Endodermal cell (in vitro differentiated cells): ENCODE measurements at regions not wholly inside any gene's neighbourhood (a gene's known extent, or its start where the extent isn't known, plus 50 kb on each side); places are given as distances from the start of the nearest gene placed in this dataset.

Experiments used
- DNase-seq: peaks from one replicate; pipeline ENCODE4 v3.0.0-alpha.2; 2017
- H3K27ac ChIP-seq: 2 replicates; pipeline ENCODE4 v1.5.1; 2013; ENCODE audit warnings: mild to moderate bottlenecking, low read depth, low read length, moderate library complexity
- H3K27me3 ChIP-seq: 2 replicates; pipeline ENCODE4 v1.6.1; 2013; ENCODE audit warnings: mild to moderate bottlenecking, low read length, moderate library complexity; ENCODE audit not compliant: insufficient read depth, control insufficient read depth, poor library complexity, severe bottlenecking
- H3K36me3 ChIP-seq: 2 replicates; pipeline ENCODE4 v1.7.0; 2013; ENCODE audit warnings: mild to moderate bottlenecking, low read length, moderate library complexity; ENCODE audit not compliant: control insufficient read depth, insufficient read depth
- H3K4me1 ChIP-seq: one replicate; pipeline ENCODE4 v1.7.0; 2013; ENCODE audit warnings: low read length; ENCODE audit not compliant: control insufficient read depth, insufficient read depth
- H3K4me3 ChIP-seq: 2 replicates; pipeline ENCODE4 v1.5.1; 2013; ENCODE audit warnings: mild to moderate bottlenecking, low read length, moderate library complexity
- H3K9ac ChIP-seq: 2 replicates; pipeline ENCODE4 v1.6.1; 2013; ENCODE audit warnings: mild to moderate bottlenecking, low read length, moderate library complexity; ENCODE audit not compliant: poor library complexity, severe bottlenecking; ENCODE audit errors: extremely low read depth
- H3K9me3 ChIP-seq: 2 replicates; pipeline ENCODE4 v1.6.1; 2013; ENCODE audit warnings: mild to moderate bottlenecking, low read length, moderate library complexity; ENCODE audit not compliant: control insufficient read depth
- H3K27ac Mint-ChIP-seq: 2 replicates; pipeline ENCODE4 v1.8.0; 2020; ENCODE audit warnings: mixed read lengths
- H3K27me3 Mint-ChIP-seq: 2 replicates; pipeline ENCODE4 v1.8.0; 2021; ENCODE audit warnings: mild to moderate bottlenecking, mixed read lengths; ENCODE audit not compliant: insufficient read depth
- H3K36me3 Mint-ChIP-seq: 2 replicates; pipeline ENCODE4 v1.8.0; 2020; ENCODE audit warnings: low read depth, mixed read lengths
- H3K4me1 Mint-ChIP-seq: 2 replicates; pipeline ENCODE4 v1.8.0; 2020; ENCODE audit warnings: mixed read lengths
- H3K4me3 Mint-ChIP-seq: 2 replicates; pipeline ENCODE4 v1.8.0; 2020; ENCODE audit warnings: mild to moderate bottlenecking, moderate library complexity, mixed read lengths
- H3K9me3 Mint-ChIP-seq: 2 replicates; pipeline ENCODE4 v1.8.0; 2020; ENCODE audit warnings: mild to moderate bottlenecking, mixed read lengths
- WGBS, 2 experiments: methylation state at CpG; one replicate each; pipeline versions ENCODE4 v1.1.5 to v1.1.7; 2013; ENCODE audit warnings: missing lambda C conversion rate in 2 of 2, mixed read lengths in 1 of 2; ENCODE audit not compliant: insufficient coverage in 1 of 2, insufficient read length in 1 of 2; 5-methylcytosine and 5-hydroxymethylcytosine counted together
- TF ChIP-seq, protein P1 (sequence below): fragments of 200-600 bp; sonication (generic); conservative IDR thresholded peaks from 2 replicates; pipeline ENCODE4 v1.5.0; 2021; ENCODE audit warnings: antibody characterized with exemption, mild to moderate bottlenecking

DNA sequence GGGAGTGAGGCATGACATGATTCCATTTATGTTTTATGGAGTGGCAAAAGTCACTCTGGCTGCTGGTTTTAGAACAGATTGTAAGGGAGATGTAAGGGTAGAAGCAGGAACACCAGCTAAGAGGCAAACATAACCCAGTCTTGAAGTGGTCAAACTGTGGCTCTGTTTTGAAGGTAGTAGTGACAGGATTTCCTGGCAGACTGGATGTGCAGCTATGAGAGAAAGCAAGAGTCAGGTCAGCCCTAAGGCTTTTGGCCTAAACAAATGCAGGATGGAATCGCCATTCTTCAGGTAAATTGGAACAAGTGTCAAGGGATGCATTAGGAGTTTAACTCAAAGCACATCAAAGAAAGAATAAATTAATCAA is 175.3 kb upstream of the AGR3 start:
- Mint-ChIP-seq H3K27me3 (no peaks in the 10 kb centered on the region), H3K4me3 (no peak overlapping the region), H3K4me1 (no peaks in the 10 kb centered on the region), H3K36me3 (peaks cover 3% of the 10 kb centered on the region), H3K27ac (no peak overlapping the region), H3K9me3 (peaks cover 22% of the 10 kb centered on the region)
- WGBS, 2 experiments: 82% methylated on average over 1 of the region's 1 CpG; no CpG with 5 or more reads in 1 of the 2 experiments
- DNase-seq: no peak
- Histone ChIP-seq H3K4me1 (no peaks in the 10 kb centered on the region), H3K9me3 (no peaks in the 10 kb centered on the region), H3K27ac (no peak overlapping the region), H3K9ac (no peak overlapping the region), H3K27me3 (no peaks in the 10 kb centered on the region), H3K4me3 (no peak overlapping the region), H3K36me3 (no peaks in the 10 kb centered on the region)
- TF ChIP-seq, protein P1, sequence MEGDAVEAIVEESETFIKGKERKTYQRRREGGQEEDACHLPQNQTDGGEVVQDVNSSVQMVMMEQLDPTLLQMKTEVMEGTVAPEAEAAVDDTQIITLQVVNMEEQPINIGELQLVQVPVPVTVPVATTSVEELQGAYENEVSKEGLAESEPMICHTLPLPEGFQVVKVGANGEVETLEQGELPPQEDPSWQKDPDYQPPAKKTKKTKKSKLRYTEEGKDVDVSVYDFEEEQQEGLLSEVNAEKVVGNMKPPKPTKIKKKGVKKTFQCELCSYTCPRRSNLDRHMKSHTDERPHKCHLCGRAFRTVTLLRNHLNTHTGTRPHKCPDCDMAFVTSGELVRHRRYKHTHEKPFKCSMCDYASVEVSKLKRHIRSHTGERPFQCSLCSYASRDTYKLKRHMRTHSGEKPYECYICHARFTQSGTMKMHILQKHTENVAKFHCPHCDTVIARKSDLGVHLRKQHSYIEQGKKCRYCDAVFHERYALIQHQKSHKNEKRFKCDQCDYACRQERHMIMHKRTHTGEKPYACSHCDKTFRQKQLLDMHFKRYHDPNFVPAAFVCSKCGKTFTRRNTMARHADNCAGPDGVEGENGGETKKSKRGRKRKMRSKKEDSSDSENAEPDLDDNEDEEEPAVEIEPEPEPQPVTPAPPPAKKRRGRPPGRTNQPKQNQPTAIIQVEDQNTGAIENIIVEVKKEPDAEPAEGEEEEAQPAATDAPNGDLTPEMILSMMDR: no peak

DNA sequence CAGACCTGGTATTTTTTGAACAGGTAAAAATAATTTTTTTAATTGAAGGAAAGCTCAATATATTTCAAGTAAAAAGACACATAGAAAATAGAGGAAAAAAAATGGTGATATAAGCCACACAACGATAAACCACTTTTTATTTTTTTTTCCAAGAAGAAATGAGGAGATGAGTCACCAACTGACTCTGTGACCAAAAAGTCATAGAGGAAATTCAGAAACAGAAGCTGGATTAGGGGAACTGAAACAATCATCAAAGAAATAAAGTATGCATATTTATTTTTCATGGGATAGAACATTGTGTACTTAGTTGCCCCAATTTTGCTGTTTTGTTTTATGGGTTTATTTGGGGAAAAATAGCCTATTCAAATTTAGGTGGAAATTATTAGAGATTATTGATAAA is 176.8 kb upstream of the AGR3 start:
- Mint-ChIP-seq H3K4me1 (no peaks in the 10 kb centered on the region), H3K9me3 (peaks cover 7% of the 10 kb centered on the region), H3K36me3 (no peaks in the 10 kb centered on the region), H3K4me3 (no peak overlapping the region), H3K27ac (no peak overlapping the region), H3K27me3 (no peaks in the 10 kb centered on the region)
- TF ChIP-seq, protein P1: no peak
- Histone ChIP-seq H3K4me1 (no peaks in the 10 kb centered on the region), H3K27me3 (no peaks in the 10 kb centered on the region), H3K4me3 (no peak overlapping the region), H3K9ac (no peak overlapping the region), H3K9me3 (no peaks in the 10 kb centered on the region), H3K27ac (no peak overlapping the region), H3K36me3 (no peaks in the 10 kb centered on the region)
- no peak for DNase-seq
- WGBS, 2 experiments: 83% methylated on average over 1 of the region's 1 CpG; no CpG with 5 or more reads in 1 of the 2 experiments

- TF ChIP-seq, protein P1: no peak
- Mint-ChIP-seq H3K36me3 (no peaks in the 10 kb centered on the region), H3K4me3 (no peak overlapping the region), H3K9me3 (no peaks in the 10 kb centered on the region), H3K4me1 (no peaks in the 10 kb centered on the region), H3K27ac (no peak overlapping the region), H3K27me3 (no peaks in the 10 kb centered on the region)
- WGBS, 2 experiments: 92 to 100% methylated on average over 1 to 2 of the region's 3 CpGs
- H3K9ac ChIP-seq: no peak overlapping the region
- no peaks in the 10 kb centered on the region for H3K4me1 ChIP-seq
- no peak overlapping the region for H3K27ac ChIP-seq
- H3K36me3 ChIP-seq: no peaks in the 10 kb centered on the region
- H3K27me3 ChIP-seq: no peaks in the 10 kb centered on the region
- no peak overlapping the region for H3K4me3 ChIP-seq
- DNase-seq: no peak
- H3K9me3 ChIP-seq: no peaks in the 10 kb centered on the region
These were observed 178.3 kb upstream of the AGR3 start for GRCh38 chr7:17060051-17060450.
